Kidney epithelial cell (primary cell): ENCODE measurements at regions not wholly inside any gene's neighbourhood (a gene's known extent, or its start where the extent isn't known, plus 50 kb on each side); places are given as distances from the start of the nearest gene placed in this dataset.

Experiments used
- DNase-seq: peaks from one replicate; pipeline ENCODE4 v3.0.0-alpha.2; 2010; ENCODE audit warnings: low read depth
- H3K27me3 ChIP-seq: 2 replicates; pipeline ENCODE4 v1.6.0; 2011; ENCODE audit warnings: low read length; ENCODE audit not compliant: control insufficient read depth, insufficient read depth
- H3K36me3 ChIP-seq: 2 replicates; pipeline ENCODE4 v1.5.1; 2011; ENCODE audit warnings: low read length; ENCODE audit not compliant: control insufficient read depth, insufficient read depth
- H3K4me3 ChIP-seq: 2 replicates; pipeline ENCODE4 v1.5.1; 2011; ENCODE audit warnings: low read depth, mild to moderate bottlenecking, control low read depth, low read length
- TF ChIP-seq, protein P1 (sequence below): IDR thresholded peaks from 2 replicates; pipeline ENCODE4 v1.5.1; 2011; ENCODE audit warnings: mild to moderate bottlenecking, moderate library complexity, low read length, control low read depth, inconsistent platforms; ENCODE audit not compliant: insufficient read depth, poor library complexity, severe bottlenecking

DNA sequence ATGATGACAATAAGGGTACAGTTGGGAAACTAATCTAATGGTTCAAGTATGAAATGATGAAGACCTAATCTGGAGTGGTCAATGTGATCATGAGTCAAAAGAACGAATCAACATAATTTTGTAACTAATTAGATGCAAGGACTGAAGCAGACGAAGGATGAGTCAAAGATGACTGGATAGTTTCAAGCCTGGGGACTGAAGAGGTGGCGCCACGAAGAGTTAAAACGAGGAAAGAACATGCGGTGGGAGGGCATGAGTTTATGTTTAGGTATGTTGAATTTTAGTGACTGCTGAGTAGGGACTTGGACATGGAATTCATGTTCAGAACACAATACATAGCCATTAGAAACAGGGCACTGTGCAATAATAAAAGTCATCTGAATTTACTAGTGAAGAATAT, 221.5 kb upstream of the FAM241A start:
- H3K36me3 ChIP-seq, result no peaks in the 10 kb centered on the region
- H3K27me3 ChIP-seq, result no peaks in the 10 kb centered on the region
- H3K4me3 ChIP-seq, result no peak overlapping the region
- TF ChIP-seq, protein P1, sequence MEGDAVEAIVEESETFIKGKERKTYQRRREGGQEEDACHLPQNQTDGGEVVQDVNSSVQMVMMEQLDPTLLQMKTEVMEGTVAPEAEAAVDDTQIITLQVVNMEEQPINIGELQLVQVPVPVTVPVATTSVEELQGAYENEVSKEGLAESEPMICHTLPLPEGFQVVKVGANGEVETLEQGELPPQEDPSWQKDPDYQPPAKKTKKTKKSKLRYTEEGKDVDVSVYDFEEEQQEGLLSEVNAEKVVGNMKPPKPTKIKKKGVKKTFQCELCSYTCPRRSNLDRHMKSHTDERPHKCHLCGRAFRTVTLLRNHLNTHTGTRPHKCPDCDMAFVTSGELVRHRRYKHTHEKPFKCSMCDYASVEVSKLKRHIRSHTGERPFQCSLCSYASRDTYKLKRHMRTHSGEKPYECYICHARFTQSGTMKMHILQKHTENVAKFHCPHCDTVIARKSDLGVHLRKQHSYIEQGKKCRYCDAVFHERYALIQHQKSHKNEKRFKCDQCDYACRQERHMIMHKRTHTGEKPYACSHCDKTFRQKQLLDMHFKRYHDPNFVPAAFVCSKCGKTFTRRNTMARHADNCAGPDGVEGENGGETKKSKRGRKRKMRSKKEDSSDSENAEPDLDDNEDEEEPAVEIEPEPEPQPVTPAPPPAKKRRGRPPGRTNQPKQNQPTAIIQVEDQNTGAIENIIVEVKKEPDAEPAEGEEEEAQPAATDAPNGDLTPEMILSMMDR, result no peak
- no peak for DNase-seq

DNA sequence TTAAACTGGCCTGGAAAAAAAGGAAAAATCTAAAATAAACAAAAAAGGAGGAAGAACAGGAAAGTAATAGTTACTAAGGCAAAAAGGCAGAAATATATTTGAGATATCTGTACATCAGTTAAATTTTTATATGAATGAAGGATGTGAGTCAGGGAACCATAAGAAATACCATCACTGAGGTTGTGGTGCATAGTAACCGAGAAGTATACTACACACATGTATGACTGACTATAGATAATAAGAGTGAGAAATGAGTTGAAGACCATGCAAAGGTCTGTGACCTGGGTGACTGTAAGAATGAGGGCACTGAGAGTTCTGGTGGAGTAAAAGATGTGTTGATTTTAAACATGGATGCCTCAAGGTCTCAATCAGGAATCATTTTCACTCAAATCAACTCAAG, 220.6 kb upstream of the FAM241A start:
- TF ChIP-seq, protein P1, result no peak
- H3K27me3 ChIP-seq, result no peaks in the 10 kb centered on the region
- H3K36me3 ChIP-seq, result no peaks in the 10 kb centered on the region
- H3K4me3 ChIP-seq, result no peak overlapping the region
- DNase-seq, result no peak

DNA sequence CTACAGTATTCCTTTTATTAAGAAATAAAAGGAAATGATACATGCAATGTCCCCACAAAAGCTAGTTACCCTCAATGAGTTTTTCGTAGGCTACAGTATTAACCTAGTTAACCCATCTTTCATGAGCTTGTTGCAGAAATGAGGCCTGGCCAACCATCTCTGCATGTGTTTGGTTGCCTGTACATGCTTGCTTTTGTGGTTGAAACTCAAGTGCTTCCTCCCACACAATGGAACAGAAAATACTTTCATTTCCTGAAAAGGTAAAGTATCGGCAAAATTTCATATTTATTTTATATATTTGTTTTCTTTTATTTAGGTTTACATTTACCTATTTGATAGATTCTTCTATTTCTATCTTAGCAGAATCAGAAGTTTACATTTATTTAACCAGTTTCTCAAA, 214.6 kb upstream of the FAM241A start:
- TF ChIP-seq, protein P1, result no peak
- no peak overlapping the region for H3K4me3 ChIP-seq
- no peak for DNase-seq
- no peaks in the 10 kb centered on the region for H3K36me3 ChIP-seq
- H3K27me3 ChIP-seq, result no peaks in the 10 kb centered on the region

DNA sequence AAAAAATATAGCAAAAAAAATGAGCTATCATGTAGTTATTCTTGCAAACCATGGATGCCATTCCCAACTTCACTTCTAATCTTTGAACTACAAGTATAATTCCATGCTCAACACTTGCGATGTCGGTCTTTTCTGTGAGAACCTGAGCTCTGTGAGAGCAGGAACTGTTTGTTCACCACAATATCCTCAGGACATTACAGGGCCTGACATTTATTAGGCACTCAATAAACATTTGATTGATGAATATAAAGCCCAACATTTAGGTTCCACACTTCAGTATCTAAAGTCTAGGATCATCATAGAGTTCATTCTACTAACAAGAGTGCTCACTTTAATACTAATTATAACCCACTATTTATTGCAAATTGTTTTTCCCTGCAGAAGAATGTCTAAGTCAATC, 211.6 kb upstream of the FAM241A start:
- Histone ChIP-seq H3K36me3 (no peaks in the 10 kb centered on the region), H3K4me3 (no peak overlapping the region), H3K27me3 (no peaks in the 10 kb centered on the region)
- TF ChIP-seq, protein P1, result no peak
- DNase-seq, result no peak

DNA sequence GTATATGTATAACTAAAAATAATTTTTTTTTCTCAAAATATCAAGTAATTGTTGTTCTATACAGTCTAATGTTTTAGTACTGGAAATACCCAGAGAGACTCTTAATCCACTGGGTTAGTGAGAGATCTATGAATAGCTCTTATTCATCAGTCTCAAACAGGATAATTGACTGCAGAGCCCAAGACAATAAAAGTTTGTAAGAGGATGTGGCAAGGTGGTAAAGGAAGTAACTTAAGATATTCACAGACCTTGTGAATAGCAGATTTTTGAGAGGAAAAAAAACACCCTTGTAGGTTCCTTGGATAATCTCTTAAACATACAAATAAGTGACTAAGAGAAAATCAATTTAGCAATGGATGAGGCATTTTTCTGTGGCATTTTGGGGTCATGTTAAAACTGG, 210.9 kb upstream of the FAM241A start:
- Histone ChIP-seq H3K4me3 (no peak overlapping the region), H3K27me3 (no peaks in the 10 kb centered on the region), H3K36me3 (no peaks in the 10 kb centered on the region)
- no peak for DNase-seq
- TF ChIP-seq, protein P1, result no peak

DNA sequence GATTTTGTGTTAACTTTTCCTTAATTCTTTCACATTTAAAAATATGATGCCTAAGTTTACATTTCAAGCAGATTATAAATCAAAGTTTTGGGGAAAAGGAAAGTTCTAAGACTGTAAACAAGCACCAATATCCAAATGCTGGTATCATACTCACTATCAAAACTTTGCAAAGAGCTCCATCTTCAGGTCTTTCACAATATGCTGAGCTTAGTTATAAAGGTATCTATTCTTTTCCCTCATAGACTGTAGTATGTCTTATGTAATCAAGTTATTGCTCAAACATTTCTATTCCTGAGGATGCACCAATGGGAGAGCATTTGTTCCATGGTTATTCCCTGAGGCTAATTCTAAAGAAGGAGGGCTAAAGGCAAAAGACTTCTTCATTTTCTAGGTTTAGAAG, 207.9 kb upstream of the FAM241A start:
- no peaks in the 10 kb centered on the region for H3K27me3 ChIP-seq
- DNase-seq, result no peak
- H3K36me3 ChIP-seq, result no peaks in the 10 kb centered on the region
- H3K4me3 ChIP-seq, result no peak overlapping the region
- TF ChIP-seq, protein P1, result peak; percentile 36
